ENCODE measurements at regions not wholly inside any gene's neighbourhood (a gene's known extent, or its start where the extent isn't known, plus 50 kb on each side); places are given as distances from the start of the nearest gene placed in this dataset.

DNA sequence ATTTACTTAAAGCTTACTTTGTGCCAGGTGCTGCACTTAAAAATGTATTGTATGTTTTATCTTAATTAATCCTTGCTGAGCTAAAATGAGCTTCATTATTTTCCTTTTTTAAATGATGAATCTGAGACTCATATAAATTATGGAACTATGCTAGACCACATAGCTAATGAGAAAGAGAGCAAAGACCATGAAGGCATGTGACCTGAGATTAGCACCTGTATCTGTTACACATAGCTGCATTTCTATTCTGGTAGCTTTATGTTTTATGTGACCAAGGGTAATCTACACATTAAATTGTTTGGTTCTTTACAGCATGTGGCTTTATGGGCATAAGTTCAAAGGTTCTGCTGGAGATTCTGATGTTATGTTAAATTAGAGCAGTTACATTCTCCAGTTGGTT is 839.1 kb upstream of the SORCS1 start:
- TF ChIP-seq KDM5A (IDR thresholded peaks at IDR 0.05) (no peak), POLR2A (IDR thresholded peaks at IDR 0.05; ENCODE audit: low read length) (no peak), EP300 (IDR thresholded peaks at IDR 0.05) (no peak), MYC (IDR thresholded peaks at IDR 0.05; ENCODE audit: borderline replicate concordance, low read length) (no peak), CEBPB (IDR thresholded peaks at IDR 0.05) (no peak), NPAS2 (CRISPR knock-in tag; IDR thresholded peaks at IDR 0.05; ENCODE audit: borderline replicate concordance) (no peak), BHLHE40 (IDR thresholded peaks at IDR 0.05; ENCODE audit: low read depth, low read length) (no peak), FOXS1 (CRISPR knock-in tag; IDR thresholded peaks at IDR 0.05) (no peak), CBX2 (IDR thresholded peaks at IDR 0.05; ENCODE audit: borderline replicate concordance, low read depth) (no peak), RNF2 (IDR thresholded peaks at IDR 0.05; ENCODE audit: borderline replicate concordance, low read depth) (no peak)
- TF ChIP-seq, protein P1, sequence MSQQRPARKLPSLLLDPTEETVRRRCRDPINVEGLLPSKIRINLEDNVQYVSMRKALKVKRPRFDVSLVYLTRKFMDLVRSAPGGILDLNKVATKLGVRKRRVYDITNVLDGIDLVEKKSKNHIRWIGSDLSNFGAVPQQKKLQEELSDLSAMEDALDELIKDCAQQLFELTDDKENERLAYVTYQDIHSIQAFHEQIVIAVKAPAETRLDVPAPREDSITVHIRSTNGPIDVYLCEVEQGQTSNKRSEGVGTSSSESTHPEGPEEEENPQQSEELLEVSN (IDR thresholded peaks at IDR 0.05; ENCODE audit: borderline replicate concordance, low read depth): no peak
- TF ChIP-seq, protein P2, sequence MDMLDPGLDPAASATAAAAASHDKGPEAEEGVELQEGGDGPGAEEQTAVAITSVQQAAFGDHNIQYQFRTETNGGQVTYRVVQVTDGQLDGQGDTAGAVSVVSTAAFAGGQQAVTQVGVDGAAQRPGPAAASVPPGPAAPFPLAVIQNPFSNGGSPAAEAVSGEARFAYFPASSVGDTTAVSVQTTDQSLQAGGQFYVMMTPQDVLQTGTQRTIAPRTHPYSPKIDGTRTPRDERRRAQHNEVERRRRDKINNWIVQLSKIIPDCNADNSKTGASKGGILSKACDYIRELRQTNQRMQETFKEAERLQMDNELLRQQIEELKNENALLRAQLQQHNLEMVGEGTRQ (IDR thresholded peaks at IDR 0.05): no peak
- TF ChIP-seq, protein P3, sequence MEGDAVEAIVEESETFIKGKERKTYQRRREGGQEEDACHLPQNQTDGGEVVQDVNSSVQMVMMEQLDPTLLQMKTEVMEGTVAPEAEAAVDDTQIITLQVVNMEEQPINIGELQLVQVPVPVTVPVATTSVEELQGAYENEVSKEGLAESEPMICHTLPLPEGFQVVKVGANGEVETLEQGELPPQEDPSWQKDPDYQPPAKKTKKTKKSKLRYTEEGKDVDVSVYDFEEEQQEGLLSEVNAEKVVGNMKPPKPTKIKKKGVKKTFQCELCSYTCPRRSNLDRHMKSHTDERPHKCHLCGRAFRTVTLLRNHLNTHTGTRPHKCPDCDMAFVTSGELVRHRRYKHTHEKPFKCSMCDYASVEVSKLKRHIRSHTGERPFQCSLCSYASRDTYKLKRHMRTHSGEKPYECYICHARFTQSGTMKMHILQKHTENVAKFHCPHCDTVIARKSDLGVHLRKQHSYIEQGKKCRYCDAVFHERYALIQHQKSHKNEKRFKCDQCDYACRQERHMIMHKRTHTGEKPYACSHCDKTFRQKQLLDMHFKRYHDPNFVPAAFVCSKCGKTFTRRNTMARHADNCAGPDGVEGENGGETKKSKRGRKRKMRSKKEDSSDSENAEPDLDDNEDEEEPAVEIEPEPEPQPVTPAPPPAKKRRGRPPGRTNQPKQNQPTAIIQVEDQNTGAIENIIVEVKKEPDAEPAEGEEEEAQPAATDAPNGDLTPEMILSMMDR (IDR thresholded peaks at IDR 0.05): no peak
